T-helper 17 cell (primary cell): ENCODE measurements at regions not wholly inside any gene's neighbourhood (a gene's known extent, or its start where the extent isn't known, plus 50 kb on each side); places are given as distances from the start of the nearest gene placed in this dataset.
"Not testable (repeated sequence)": the region's sequence is repeated elsewhere in the genome, so short reads cannot be mapped to it uniquely, and the experiment has no call there.

Source experiments
- ATAC-seq: fragments of 150-1000 bp; cut with Tn5 transposase; 2 replicates; pipeline ENCODE4 v1.10.0; 2021; ENCODE audit warnings: mild to moderate bottlenecking, moderate library complexity
- DNase-seq, 3 donors: peaks; one replicate each; pipeline versions ENCODE4 v3.0.0 to v3.0.0-alpha.2; 2020 to 2021
- H3K9me3 ChIP-seq: one replicate; pipeline ENCODE4 v1.7.0; 2013; ENCODE audit warnings: low read length, mild to moderate bottlenecking; ENCODE audit not compliant: control insufficient read depth, poor library complexity, severe bottlenecking
- H3K27ac Mint-ChIP-seq: one replicate; pipeline ENCODE4 v1.8.0; 2022; ENCODE audit warnings: mild to moderate bottlenecking, moderate library complexity, mixed read lengths
- H3K27me3 Mint-ChIP-seq: one replicate; pipeline ENCODE4 v1.8.0; 2022; ENCODE audit warnings: mixed read lengths
- H3K36me3 Mint-ChIP-seq: one replicate; pipeline ENCODE4 v1.8.0; 2022; ENCODE audit warnings: low read depth, mixed read lengths
- H3K4me1 Mint-ChIP-seq: one replicate; pipeline ENCODE4 v1.8.0; 2022; ENCODE audit warnings: mild to moderate bottlenecking, mixed read lengths
- H3K4me3 Mint-ChIP-seq: one replicate; pipeline ENCODE4 v1.8.0; 2022; ENCODE audit warnings: mild to moderate bottlenecking, moderate library complexity, mixed read lengths

- no peak for DNase-seq
- Mint-ChIP-seq H3K27me3 (peaks cover 2% of the 10 kb centered on the region), H3K4me1 (no peaks in the 10 kb centered on the region), H3K4me3 (no peak overlapping the region), H3K36me3 (no peaks in the 10 kb centered on the region), H3K27ac (no peak overlapping the region)
- no peaks in the 10 kb centered on the region for H3K9me3 ChIP-seq
- no peak for ATAC-seq
Observed at GRCh38 chr11:56848141-56848809, 99.8 kb upstream of the OR9G4 start.

- DNase-seq (no peak), ATAC-seq (no peak)
- Mint-ChIP-seq H3K27ac (no peak overlapping the region), H3K4me1 (no peaks in the 10 kb centered on the region), H3K27me3 (peaks cover 9% of the 10 kb centered on the region), H3K4me3 (no peak overlapping the region), H3K36me3 (no peaks in the 10 kb centered on the region)
- no peaks in the 10 kb centered on the region for H3K9me3 ChIP-seq
Observed at GRCh38 chr11:56846631-56847576, 98.4 kb upstream of the OR9G4 start.

- Mint-ChIP-seq H3K4me3 (no peak overlapping the region), H3K27me3 (peaks cover 9% of the 10 kb centered on the region), H3K36me3 (no peaks in the 10 kb centered on the region), H3K4me1 (no peaks in the 10 kb centered on the region), H3K27ac (no peak overlapping the region)
- no peak for DNase-seq
- ATAC-seq, result no peak
- H3K9me3 ChIP-seq, result no peaks in the 10 kb centered on the region
Observed at GRCh38 chr11:56845121-56845732, 96.7 kb upstream of the OR9G4 start.

- Mint-ChIP-seq H3K27ac (no peak overlapping the region), H3K27me3 (peaks cover 9% of the 10 kb centered on the region), H3K36me3 (no peaks in the 10 kb centered on the region), H3K4me3 (no peak overlapping the region), H3K4me1 (no peaks in the 10 kb centered on the region)
- no peaks in the 10 kb centered on the region for H3K9me3 ChIP-seq
- ATAC-seq (no peak), DNase-seq (no peak)
Observed at GRCh38 chr11:56843816-56844215, 95.3 kb upstream of the OR9G4 start.

GRCh38 chr11:56842814-56843794, 94.6 kb upstream of the OR9G4 start:
- H3K4me3 Mint-ChIP-seq, result no peak overlapping the region
- H3K36me3 Mint-ChIP-seq, result no peaks in the 10 kb centered on the region
- H3K9me3 ChIP-seq, result no peaks in the 10 kb centered on the region
- no peaks in the 10 kb centered on the region for H3K4me1 Mint-ChIP-seq
- no peak for DNase-seq
- no peak overlapping the region for H3K27ac Mint-ChIP-seq
- ATAC-seq, result no peak
- peaks cover 9% of the 10 kb centered on the region for H3K27me3 Mint-ChIP-seq

- Mint-ChIP-seq H3K27me3 (peaks cover 9% of the 10 kb centered on the region), H3K27ac (no peak overlapping the region), H3K4me1 (no peaks in the 10 kb centered on the region), H3K4me3 (no peak overlapping the region), H3K36me3 (no peaks in the 10 kb centered on the region)
- no peaks in the 10 kb centered on the region for H3K9me3 ChIP-seq
- DNase-seq (no peak), ATAC-seq (no peak)
Observed at GRCh38 chr11:56841210-56841810, 92.8 kb upstream of the OR9G4 start.

GRCh38 chr11:56827357-56827756, 78.9 kb upstream of the OR9G4 start:
- H3K4me1 Mint-ChIP-seq, ATAC-seq, H3K36me3 Mint-ChIP-seq, H3K9me3 ChIP-seq, H3K27me3 Mint-ChIP-seq, DNase-seq, H3K27ac Mint-ChIP-seq, H3K4me3 Mint-ChIP-seq: not testable (repeated sequence)

GRCh38 chr11:56819916-56820315, 71.4 kb upstream of the OR9G4 start:
- Mint-ChIP-seq H3K4me3 (no peak overlapping the region), H3K27me3 (no peaks in the 10 kb centered on the region), H3K4me1 (no peaks in the 10 kb centered on the region), H3K36me3 (no peaks in the 10 kb centered on the region), H3K27ac (no peak overlapping the region)
- DNase-seq (no peak), ATAC-seq (no peak)
- H3K9me3 ChIP-seq, result peaks cover 2% of the 10 kb centered on the region

- Mint-ChIP-seq H3K27me3 (no peaks in the 10 kb centered on the region), H3K4me3 (no peak overlapping the region), H3K36me3 (no peaks in the 10 kb centered on the region), H3K4me1 (no peaks in the 10 kb centered on the region), H3K27ac (no peak overlapping the region)
- DNase-seq (no peak), ATAC-seq (no peak)
- H3K9me3 ChIP-seq, result peaks cover 4% of the 10 kb centered on the region
Observed at GRCh38 chr11:56817661-56818060, 69.2 kb upstream of the OR9G4 start.

- no peaks in the 10 kb centered on the region for H3K36me3 Mint-ChIP-seq
- no peaks in the 10 kb centered on the region for H3K27me3 Mint-ChIP-seq
- H3K9me3 ChIP-seq, result peaks cover 4% of the 10 kb centered on the region
- DNase-seq, result no peak
- H3K27ac Mint-ChIP-seq, result no peak overlapping the region
- ATAC-seq, result no peak
- no peaks in the 10 kb centered on the region for H3K4me1 Mint-ChIP-seq
- no peak overlapping the region for H3K4me3 Mint-ChIP-seq
Observed at GRCh38 chr11:56816259-56816658, 67.8 kb upstream of the OR9G4 start.

- Mint-ChIP-seq H3K36me3 (no peaks in the 10 kb centered on the region), H3K27me3 (no peaks in the 10 kb centered on the region), H3K4me3 (no peak overlapping the region), H3K27ac (no peak overlapping the region), H3K4me1 (no peaks in the 10 kb centered on the region)
- no peaks in the 10 kb centered on the region for H3K9me3 ChIP-seq
- no peak for DNase-seq
- ATAC-seq, result no peak
Observed at GRCh38 chr11:56808326-56808725, 59.8 kb upstream of the OR9G4 start.

- DNase-seq, result no peak
- Mint-ChIP-seq H3K27ac (no peak overlapping the region), H3K36me3 (no peaks in the 10 kb centered on the region), H3K4me3 (no peak overlapping the region), H3K27me3 (no peaks in the 10 kb centered on the region), H3K4me1 (no peaks in the 10 kb centered on the region)
- H3K9me3 ChIP-seq, result no peaks in the 10 kb centered on the region
- no peak for ATAC-seq
Observed at GRCh38 chr11:56799691-56800210, 51.3 kb upstream of the OR9G4 start.
